ENCODE measurements at regions not wholly inside any gene's neighbourhood (a gene's known extent, or its start where the extent isn't known, plus 50 kb on each side); places are given as distances from the start of the nearest gene placed in this dataset.

DNA sequence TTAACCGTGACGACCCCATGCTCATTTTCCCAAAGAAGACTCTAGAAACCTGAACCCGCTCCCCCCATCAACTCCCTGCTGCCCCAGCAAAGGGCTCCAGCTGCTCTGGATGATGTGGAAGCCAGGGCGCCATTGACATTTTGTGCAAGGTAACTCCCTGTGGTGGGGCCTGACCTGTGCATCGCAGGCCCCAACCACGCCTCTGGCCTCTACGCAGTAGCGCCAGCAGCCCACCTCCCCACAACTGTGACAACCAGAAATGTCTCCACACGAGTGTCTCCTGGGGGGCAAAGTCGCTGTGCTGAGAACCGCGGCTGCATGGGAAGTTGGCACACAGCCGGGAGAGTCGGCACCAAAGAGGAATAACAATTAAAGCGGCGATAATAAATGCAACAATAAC, 86.9 kb upstream of the PRR5 start:
- Histone ChIP-seq H3K27me3 (peaks cover 0 to 6% (median under 1%) of the 10 kb centered on the region in 4 donors), H3K4me3 (no peak overlapping the region), H3K27ac (no peak overlapping the region), H3K4me1 (no peaks in the 10 kb centered on the region), H3K9me3 (no peaks in the 10 kb centered on the region), H3K36me3 (no peaks in the 10 kb centered on the region)
- TF ChIP-seq CTCF (IDR thresholded peaks at IDR 0.05) = no peak
- ATAC-seq (no peak), FAIRE-seq (no peak), DNase-seq (no peak)
- intact Hi-C loops (cut with DNase I) = no loop called here
- 88 to 90% methylated on average over 16 of the region's 16 CpGs for WGBS, 2 donors

DNA sequence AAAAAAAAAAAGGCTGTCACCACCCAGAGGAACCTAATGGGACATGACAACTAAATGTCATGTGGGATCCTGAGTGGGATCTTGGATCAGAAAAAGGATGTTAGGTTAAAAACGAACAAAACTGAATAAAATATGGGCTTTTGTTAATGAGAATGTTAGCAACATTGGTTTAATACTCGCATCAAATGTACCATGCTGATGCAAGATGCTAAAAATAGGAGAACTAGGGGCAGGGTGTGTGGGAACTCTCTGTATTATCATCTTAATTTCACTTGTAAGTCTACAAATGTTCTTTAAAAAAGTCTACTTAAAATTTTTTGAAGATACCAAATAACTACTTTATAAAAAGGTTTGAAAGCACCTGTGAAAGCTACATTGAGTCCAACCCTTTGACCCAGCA, 88.8 kb upstream of the PRR5 start:
- whole genome bisulfite sequencing, 2 donors = 56 to 58% methylated on average over 2 of the region's 2 CpGs
- no peak for FAIRE-seq
- Histone ChIP-seq H3K27me3 (peaks cover 0 to 1% (median 0%) of the 10 kb centered on the region in 4 donors), H3K9me3 (no peaks in the 10 kb centered on the region), H3K4me1 (no peaks in the 10 kb centered on the region), H3K27ac (no peak overlapping the region), H3K36me3 (no peaks in the 10 kb centered on the region), H3K4me3 (no peak overlapping the region)
- no peak for DNase-seq
- TF ChIP-seq CTCF (IDR thresholded peaks at IDR 0.05) = no peak
- intact Hi-C loops (cut with DNase I) = no loop called here
- no peak for ATAC-seq

DNA sequence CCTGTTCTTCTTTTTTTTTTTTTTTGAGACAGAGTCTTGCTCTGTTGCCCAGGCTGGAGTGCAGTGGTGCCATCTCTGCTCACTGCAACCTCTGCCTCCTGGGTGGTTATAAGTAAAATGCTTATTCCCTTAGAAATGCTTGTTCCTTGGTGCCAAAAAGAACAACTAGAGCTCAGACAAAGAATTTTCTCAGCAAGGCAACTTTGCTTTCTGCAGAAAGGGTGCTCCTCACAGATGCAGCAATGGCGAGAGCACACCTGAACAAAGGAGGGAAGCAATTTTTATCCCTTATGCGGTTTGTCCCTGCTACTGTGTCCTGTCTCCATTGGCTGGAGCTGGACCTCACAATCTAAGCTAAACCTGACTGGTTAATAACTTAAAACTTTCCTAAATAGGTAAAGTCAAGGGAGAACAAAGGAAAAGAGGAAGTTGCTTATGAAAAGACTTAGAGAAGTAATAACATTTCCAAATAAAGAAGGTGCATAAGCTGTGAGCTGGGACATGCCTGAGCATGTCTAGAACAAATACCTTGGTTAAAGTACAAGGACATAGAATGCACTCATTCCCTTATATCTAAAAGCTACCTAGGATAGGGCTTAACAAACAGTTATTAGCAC, 90.0 kb upstream of the PRR5 start:
- H3K9me3 ChIP-seq = no peaks in the 10 kb centered on the region
- no peaks in the 10 kb centered on the region for H3K4me1 ChIP-seq
- H3K4me3 ChIP-seq = no peak overlapping the region
- no peak for FAIRE-seq
- TF ChIP-seq CTCF (IDR thresholded peaks at IDR 0.05) = no peak
- intact Hi-C loops (cut with DNase I) = no loop called here
- DNase-seq = no peak
- ATAC-seq = no peak
- H3K36me3 ChIP-seq = no peaks in the 10 kb centered on the region
- no peak overlapping the region for H3K27ac ChIP-seq
- H3K27me3 ChIP-seq = no peaks in the 10 kb centered on the region
- WGBS, 2 donors = 63 to 75% methylated on average over 2 of the region's 2 CpGs

DNA sequence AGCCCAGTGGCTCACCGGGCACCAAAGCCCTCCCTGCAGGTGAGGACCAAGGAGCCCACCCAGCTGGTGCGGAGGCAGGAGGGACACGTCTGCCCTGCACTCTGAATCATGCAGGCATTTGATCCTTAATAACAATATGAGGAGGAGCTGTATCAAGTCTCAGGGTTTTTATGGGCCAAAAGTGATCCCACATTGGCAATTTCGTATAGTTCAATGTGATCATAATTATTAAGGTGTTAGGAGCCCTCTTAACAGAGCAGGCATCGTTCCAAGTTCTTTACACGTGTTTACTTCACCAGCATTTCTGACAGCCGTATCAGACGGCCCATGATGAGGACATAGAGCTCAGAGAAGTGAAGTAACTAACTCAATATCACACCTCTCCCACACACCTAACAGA, 91.9 kb upstream of the PRR5 start:
- Histone ChIP-seq H3K4me3 (no peak overlapping the region), H3K27ac (no peak overlapping the region), H3K9me3 (no peaks in the 10 kb centered on the region), H3K36me3 (no peaks in the 10 kb centered on the region), H3K4me1 (no peaks in the 10 kb centered on the region), H3K27me3 (no peaks in the 10 kb centered on the region)
- 59 to 63% methylated on average over 8 of the region's 8 CpGs for WGBS, 2 donors
- ATAC-seq = no peak
- no peak for DNase-seq
- no peak for TF ChIP-seq CTCF (IDR thresholded peaks at IDR 0.05)
- intact Hi-C loops (cut with DNase I) = no loop called here
- FAIRE-seq = no peak

DNA sequence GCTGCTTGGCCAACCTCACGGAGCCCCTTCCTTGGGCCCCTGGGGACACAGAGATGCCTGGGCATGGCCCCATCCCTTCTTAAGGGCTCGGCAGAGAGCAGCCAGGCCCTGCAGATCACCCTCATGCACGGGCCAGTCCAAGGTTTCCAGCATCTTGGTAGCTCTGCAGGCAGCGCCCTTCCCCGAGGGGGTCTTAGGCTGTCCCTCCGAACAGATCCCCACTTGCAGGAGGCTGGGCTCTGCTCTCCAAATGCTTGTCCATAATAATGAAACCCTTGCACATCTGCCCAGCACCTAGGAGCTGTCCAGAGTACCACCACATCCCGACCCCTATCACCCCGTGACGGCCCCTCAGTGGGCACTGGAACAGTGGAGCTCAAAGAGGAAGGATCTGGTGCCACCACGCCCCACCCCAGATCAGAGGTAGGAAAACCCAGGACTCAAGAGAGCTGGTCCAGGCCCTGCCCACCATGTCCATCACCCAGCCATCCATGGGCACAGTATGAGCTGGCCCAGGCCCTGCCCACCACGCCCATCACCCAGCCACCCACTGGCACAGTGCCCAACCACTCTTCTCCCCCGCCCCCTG, 92.5 kb upstream of the PRR5 start:
- TF ChIP-seq CTCF (IDR thresholded peaks at IDR 0.05) = no peak
- H3K4me1 ChIP-seq = no peaks in the 10 kb centered on the region
- DNase-seq (peak in 1 of 6 donors; percentile 43), FAIRE-seq (no peak), ATAC-seq (no peak)
- no peaks in the 10 kb centered on the region for H3K36me3 ChIP-seq
- intact Hi-C loops (cut with DNase I) = no loop called here
- WGBS, 2 donors = 54 to 70% methylated on average over 12 of the region's 12 CpGs
- H3K27ac ChIP-seq = no peak overlapping the region
- no peaks in the 10 kb centered on the region for H3K27me3 ChIP-seq
- no peak overlapping the region for H3K4me3 ChIP-seq
- no peaks in the 10 kb centered on the region for H3K9me3 ChIP-seq

Data from pancreas (tissue), 10 donors.